Posterior vena cava (tissue), 2 donors: ENCODE measurements at regions not wholly inside any gene's neighbourhood (a gene's known extent, or its start where the extent isn't known, plus 50 kb on each side); places are given as distances from the start of the nearest gene placed in this dataset.
"Not testable (repeated sequence)": the region's sequence is repeated elsewhere in the genome, so short reads cannot be mapped to it uniquely, and the experiment has no call there.

Source experiments
- DNase-seq: peaks from one replicate; pipeline ENCODE4 v3.0.0-alpha.2; 2020; ENCODE audit warnings: low spot score
- intact Hi-C, 2 donors: fragments of 100-400 bp; cut with DNase I; formaldehyde crosslinking; loops; one replicate each; pipeline versions ENCODE4 v1.14.1 to v1.14.2; 2022 to 2023
- donor health status: DM: yes; HTN: yes; CAD: no.
- donor health status: DM: yes; HTN: yes; CAD: no.

DNA sequence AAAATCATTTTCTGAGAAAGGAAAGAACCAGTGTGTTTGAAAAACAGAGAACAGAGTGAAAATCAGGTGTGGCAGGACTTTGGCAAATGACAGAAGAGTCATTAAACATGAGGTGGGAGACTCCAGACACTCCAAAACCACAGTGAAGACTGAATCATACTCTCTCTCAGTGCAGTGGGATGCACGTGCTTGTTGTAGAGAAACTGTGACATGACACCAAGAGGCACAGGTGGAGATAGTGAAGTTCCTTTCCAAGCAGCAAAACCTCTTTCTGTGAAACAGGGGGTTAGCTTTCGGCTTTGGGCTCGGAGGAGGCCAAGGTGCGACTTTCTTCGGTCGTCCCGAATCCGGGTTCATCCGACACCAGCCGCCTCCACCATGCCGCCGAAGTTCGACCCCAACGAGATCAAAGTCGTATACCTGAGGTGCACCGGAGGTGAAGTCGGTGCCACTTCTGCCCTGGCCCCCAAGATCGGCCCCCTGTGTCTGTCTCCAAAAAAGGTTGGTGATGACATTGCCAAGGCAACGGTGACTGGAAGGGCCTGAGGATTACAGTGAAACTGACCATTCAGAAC, 599.0 kb downstream of the DOK5 start:
- intact Hi-C loops, DNase-seq: not testable (repeated sequence)

DNA sequence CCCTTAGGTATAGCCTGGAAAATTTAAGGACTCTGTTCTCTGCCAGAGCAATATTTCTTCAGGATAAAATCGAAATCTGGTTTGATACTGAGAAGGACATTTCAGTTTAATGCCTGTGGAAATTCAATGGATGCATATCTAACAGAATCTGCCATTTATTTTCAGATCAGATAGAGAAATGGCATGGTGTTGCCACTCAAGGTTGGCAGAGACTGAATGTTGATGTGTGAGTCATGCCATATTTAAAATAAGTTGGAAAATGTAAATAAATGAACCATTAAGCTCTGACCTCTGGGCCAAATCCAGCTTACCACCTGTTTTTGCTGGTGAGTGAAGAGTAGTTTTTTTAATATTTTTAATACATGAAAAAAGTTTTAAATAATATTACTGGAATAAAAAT, 594.6 kb downstream of the DOK5 start:
- intact Hi-C loops: no loop called here
- no peak for DNase-seq

DNA sequence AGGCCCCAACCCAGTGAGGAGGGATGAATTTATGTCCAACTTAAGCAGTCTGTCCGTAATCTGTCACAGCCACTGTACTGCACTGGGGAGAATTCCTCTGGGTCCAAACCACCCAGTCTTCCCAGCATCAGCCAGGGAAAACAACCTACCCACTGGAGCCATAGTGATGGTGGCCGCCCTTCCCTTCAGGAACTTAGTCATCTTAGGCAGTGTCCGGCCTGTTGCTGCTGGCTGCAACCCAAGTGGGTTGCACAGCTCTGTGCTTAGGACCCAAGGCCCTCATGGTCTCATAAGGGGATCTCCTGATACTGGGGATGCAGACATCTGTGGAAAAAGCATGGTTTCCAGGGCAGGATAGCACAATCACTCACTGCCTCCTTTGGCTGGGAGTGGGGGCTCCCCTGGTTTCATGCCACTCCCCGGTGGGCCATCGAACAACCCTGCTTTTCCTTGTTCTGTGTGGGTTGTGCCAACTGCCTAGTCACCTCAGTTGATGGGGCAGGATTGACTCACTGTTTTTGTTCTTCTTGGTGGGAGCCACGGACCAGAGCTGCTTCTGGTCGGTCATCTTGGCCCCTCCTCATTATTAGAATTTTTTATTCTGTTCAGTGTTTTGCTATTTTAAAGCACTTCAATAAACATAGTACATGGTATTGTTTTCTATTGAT, 591.9 kb downstream of the DOK5 start:
- no peak for DNase-seq
- intact Hi-C loops: no loop called here

DNA sequence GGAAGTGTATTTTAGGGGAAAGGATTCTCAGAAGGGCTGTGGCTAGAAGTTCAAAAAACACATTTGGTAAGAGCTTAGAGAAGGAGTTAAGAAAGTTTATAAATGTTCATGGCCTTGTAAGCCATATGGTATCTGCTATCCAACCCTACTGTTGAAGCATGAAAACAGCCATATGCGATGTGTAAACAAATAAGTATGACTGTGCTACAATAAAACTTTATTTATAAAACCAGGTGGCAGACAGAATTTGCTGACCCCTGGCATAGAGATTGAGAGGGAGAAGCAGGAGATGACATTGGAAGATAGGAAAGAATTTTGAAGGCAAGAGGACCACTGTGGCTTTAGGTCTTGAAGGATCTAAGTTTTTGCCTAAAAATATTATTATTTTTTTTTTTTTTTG, 583.5 kb downstream of the DOK5 start:
- DNase-seq: no peak
- intact Hi-C loops: loop anchor here in 1 of 2 donors (5.0 kb wide), 1 partner anchor 322 kb away; no protein-coding TSS in a partner anchor

DNA sequence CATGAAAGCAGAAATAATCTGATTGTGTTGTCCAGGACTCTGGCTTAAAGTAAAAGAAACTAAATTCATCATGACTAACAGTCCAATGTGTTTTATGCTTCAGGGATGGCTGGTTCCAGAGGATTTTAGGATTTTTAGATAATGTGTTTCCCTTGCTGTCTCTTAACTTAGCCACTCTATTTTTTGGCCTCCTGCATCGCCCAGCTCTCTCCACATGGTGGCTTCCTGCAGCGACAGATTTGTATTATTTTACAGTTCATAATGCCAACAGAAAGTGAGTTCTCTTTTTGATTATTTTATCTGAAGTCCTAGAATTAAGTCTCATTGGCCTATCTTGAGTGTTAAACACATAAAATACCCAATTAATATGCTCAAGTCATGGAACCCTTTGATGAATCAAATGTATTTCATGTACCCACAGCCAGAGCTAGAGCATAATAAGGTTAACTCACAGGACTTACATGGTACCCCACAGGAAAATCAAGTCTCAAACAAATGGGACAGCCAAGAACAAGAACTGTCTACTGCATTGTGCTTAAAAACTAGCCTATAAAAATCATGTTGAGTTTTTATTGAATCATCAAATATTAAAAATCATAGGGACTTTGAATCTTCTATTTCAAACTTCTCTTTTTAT, 582.5 kb downstream of the DOK5 start:
- intact Hi-C loops: loop anchor here in 1 of 2 donors (5.0 kb wide), 1 partner anchor 321 kb away; no protein-coding TSS in a partner anchor
- DNase-seq: no peak

DNA sequence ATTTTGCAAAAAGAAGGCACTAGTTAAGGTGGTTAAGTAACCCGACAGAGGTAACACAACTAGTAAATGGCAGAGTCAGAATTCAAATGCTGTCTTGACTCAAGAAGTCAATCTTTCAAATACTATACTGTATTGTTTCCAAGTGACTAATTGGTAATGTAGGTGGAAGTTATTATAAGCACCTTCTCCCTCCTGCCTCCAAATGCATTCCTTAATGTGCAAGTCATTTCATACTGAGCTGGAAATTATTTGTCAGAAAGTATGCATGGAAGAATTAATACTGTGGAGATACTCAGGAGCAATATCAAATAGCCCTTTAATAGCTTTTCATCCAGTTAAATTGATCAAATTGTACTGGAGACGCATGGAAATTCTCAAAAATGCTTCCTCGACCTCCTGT, 579.1 kb downstream of the DOK5 start:
- intact Hi-C loops: no loop called here
- DNase-seq: no peak

DNA sequence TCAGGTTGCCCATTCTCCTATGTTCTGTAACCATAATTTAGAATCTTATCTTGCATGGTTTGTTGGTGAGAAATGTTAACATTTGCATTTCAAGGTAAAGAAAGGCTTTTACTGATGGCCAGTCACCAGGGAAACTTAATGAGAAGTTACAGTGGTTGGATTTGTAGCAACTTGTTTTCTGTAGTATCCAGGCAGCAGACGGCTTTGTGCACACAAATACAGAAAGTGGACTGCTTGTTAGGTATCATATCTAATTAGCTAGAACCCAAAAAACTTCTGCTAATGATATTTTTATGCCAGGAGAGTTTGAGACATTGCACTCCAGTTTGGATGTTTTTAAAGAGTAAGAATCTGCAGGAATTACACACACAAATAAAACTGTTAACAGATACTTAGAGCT, 578.0 kb downstream of the DOK5 start:
- intact Hi-C loops: no loop called here
- DNase-seq: no peak

DNA sequence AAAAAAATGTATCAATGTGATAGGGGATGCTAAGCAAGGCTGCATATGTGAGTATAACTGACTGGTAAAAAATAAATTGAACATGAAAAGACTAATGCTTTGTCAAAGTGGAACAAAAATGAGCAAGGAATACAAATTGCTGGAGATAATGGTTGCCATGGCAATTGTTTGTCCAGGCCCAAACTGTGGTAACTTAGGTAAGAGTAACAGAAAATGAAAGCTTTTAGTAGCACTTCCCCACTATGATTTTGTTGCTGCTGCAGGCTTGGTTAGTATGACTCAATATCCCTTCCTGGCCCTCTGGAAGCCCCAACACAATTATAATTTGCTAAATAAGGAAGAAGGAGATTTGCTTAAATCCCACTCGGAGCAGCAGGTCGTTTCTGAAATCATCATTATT, 577.1 kb downstream of the DOK5 start:
- intact Hi-C loops: no loop called here

DNA sequence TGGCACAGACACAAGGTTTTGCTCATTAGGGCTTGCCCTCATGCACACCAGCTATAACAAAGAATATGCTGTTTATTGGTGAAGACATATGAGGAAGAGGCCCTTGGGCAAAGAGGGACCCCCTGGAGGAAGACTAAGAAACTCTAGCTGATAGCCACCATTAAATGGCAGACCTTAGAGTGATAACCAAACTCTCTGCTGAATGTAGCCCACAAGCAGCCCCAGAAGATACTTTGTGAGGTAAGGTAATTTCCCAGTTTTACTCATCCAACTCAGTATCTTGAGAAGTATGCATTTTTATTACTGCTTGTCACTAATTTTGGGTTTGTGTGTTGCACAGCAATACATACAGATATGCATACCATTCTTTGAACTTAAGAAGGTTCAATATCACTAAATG, 563.3 kb downstream of the DOK5 start:
- no peak for DNase-seq
- intact Hi-C loops: no loop called here

More for the DNA sequence above, 577.1 kb downstream of the DOK5 start:
- DNase-seq: no peak

DNA sequence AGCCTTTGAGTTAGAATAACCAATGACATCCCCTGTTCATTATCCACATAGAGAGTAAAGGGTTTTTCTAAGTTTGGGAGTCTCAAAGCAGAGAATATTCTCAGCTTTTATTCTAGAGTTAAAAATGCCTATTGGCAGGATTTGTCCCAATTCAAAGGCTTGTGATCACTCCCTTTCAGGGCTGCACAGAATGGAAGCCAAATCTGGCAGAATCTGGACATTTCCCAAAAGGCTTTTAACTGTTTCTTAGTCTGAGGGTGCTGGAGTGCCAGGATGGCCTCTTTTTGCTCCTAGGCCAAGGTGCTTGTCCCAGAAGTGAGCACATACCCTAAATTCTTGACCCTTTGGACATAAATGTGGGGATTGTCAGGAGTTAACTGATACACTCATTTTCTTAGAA, 556.6 kb downstream of the DOK5 start:
- intact Hi-C loops: no loop called here
- DNase-seq: no peak

DNA sequence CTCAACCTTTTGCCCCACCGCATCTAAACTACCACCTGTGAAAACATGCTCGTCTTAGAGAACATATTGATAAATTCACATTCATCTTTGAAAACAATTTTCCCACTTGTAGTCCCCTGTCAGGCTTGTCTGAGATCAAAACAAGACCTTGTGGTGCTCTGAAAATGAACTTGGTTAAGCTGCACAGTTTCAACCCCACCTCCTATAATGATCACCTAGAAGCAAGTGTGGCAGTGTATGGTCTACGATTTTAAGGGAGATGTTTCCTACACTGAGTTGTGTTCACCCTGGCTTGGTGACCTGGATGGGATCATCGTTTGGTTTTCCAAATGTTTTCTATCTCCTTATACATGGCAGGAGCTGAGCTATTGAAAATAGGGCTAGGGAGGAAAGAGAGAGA, 539.4 kb downstream of the DOK5 start:
- no peak for DNase-seq
- intact Hi-C loops: no loop called here

DNA sequence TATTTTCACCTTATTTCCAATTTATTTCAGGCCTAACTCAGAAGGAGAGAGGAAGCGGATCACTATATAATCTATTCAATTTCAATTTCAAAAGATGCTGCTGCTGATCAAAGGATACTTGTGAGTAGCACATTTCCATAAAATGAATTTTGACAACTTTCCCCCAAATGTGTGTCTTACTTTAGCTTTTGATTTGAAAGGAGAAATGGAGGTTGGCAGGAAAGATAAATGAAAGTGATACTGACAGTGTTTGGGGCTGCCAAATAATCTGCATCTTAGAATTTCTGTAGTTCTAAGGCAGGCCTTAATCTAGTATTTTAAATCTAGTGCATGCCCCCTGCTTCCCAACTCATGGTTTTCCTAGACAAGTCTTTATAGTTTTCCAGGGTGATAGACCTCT, 535.4 kb downstream of the DOK5 start:
- intact Hi-C loops: no loop called here

DNA sequence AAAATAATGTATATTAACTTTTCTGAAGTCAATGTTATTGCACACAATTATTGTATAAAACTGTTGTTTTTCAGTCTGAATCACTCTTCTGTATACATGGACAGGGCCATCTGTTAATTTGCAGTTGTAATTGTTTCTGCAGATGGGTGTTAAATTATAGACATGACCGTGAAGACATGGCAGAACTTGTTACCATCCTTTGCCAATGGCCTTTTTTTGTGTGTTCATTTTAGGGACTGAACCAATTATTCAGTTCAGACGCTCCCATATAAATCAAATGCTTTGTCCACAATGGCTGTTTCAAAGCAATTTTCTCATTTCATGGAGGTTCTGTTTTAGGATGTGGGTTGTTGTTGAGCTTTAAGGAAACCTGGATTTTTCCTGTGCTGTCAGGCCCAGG, 533.7 kb downstream of the DOK5 start:
- intact Hi-C loops: no loop called here
- no peak for DNase-seq

More for the DNA sequence above, 535.4 kb downstream of the DOK5 start:
- DNase-seq: no peak

DNA sequence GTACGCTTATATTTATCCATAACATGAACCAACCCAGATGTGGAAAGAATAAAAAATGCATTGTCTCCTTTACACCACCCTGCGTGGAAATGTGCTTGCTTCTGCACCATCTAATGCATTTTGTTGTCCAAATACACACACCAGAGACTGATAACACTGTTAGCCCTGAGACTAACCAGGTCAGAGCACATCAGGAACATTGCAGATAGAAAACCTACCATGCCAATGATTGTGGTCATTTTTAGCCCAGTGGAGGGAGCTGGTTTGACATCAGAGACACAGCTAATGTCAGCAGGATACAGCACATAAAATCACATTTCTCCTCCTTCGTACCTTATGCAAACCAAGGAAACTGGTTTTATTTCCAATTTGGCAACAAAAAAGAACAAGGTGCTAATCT, 528.7 kb downstream of the DOK5 start:
- intact Hi-C loops: no loop called here

DNA sequence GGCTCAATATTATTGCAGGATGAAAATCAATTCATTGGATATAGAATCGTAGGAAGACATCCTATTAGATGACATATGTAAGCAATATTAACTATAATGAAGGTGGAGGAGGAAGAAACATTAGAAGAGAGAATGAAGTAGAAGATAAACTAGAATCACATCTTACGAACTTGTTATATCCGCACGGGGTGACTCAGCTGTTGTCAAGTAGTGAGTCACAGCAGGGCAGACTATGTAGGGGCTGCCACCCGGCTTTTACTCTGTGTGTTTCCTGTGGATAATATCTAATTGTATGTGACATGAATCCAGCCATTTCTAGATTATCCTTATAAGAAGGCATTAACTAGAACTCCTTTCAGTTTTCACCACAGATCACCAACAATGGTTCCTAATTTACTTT, 520.2 kb downstream of the DOK5 start:
- no peak for DNase-seq
- intact Hi-C loops: no loop called here

More for the DNA sequence above, 528.7 kb downstream of the DOK5 start:
- no peak for DNase-seq

DNA sequence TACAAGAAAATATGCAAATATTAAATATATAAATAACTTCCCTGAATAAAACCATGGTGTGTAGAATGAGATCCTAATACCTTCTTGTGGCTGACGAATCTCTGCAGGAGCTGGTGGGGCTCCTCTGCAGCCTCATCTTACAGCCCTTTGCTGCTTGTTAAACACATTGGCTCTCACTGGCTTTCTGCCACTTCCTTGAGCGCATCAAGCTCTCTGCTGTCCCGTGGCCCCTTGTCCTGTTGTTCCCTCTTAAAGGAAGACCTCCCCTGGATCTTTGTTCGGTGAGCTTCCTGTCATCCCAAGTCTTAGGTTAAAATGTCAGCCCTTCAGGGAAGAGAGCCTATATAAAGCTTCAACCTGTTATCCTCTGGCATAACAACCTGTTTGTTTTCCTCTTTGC, 519.6 kb downstream of the DOK5 start:
- intact Hi-C loops: no loop called here

DNA sequence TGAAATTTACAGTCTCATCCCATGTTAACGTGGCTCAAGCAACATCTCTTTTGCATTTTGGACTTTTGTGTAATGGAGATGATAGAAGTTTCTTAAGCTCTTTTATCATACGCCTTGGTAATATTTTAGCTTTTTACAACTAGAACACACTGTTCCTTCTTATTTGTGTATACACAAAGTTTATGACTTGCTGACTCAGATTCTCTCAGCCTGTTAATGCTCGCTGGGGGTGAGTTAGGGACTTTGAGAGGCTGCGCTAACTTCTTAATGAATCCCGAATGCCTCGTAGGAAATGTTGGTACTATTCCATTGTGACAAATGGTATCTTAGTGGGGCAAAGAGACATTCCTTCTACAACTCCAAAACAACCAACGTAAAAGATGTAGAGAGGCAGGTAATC, 509.7 kb downstream of the DOK5 start:
- intact Hi-C loops: no loop called here
- DNase-seq: no peak

More for the DNA sequence above, 519.6 kb downstream of the DOK5 start:
- no peak for DNase-seq

DNA sequence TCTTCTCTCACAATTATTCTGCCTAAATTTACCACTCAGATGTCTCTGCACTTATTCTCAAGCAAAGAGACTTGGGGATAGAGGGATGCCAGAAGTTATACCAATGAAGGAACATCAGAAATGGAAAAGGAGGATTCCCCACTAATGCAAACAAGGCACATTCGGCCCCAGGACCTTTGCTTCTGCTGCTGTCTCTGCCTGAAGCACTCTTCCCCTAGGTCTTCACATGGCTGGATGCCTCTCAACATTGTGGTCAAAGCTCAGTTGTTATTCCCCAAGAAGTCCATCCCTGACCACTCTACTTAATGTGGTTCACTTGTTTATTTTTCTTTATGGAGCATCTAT, 508.7 kb downstream of the DOK5 start:
- intact Hi-C loops: no loop called here

DNA sequence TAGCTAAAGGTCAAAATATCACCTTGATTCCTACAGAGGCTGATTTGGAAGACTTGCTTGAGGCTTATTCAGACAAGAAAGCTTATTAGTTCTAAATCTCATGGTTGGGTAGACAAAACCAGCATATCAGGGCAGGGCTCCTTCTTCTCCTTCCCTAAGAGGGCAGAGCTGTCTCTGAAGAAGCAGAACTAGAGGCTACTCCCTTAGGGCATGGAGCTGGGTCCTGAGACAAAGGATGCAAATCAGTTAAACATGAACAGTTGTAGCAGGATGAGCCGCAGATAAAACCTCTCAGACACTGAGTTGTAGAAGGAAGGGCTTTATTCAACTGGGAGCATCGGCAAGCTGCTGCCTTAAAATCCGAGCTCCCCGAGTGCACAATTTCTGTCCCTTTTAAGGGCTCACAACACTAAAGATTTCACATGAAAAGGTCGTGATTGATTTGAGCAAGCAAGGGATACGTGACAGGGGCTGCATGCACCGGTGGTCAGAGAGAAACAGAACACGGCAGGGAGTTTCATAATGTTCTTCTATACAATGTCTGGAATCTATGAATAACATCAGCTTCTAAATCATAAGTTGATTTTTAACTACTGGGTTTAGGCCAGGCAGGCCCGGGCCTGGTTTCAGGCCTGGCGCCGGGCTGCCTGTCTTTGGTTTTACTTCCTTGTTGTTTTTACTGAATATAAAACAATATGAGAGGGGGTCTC, 508.2 kb downstream of the DOK5 start:
- intact Hi-C loops, DNase-seq: not testable (repeated sequence)

More for the DNA sequence above, 508.7 kb downstream of the DOK5 start:
- no peak for DNase-seq

DNA sequence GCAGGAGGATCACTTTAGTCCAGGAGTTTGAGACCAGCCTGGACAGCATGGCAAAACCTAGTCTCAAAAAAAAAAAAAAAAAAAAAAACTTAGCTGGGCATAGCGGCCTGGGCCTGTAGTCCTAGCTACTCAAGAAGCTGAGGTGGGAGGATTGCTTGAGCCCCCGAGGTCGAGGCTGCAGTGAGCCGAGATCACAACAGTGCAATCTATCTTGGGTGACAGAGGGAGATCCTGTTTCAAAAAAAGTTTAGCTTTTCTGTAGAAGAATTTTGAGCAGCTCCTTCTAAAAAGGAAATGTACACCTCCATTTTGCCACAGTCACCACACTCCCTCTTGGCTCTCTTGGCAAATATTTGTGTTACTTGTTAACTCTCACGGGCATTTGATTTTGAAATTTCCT, 505.8 kb downstream of the DOK5 start:
- no peak for DNase-seq

More for the DNA sequence above, 505.8 kb downstream of the DOK5 start:
- intact Hi-C loops: no loop called here
